ENCODE measurements at regions not wholly inside any gene's neighbourhood (a gene's known extent, or its start where the extent isn't known, plus 50 kb on each side); places are given as distances from the start of the nearest gene placed in this dataset.
A peak's percentile ranks its signal among the peaks of the same experiment; 100 is the strongest.

GRCh38 chr7:68417659-68418058, 1180.6 kb upstream of the AUTS2 start:
- peak; percentile 37 for DNase-seq

- DNase-seq, result no peak
Measured at GRCh38 chr7:68420342-68421192, 1177.7 kb upstream of the AUTS2 start.

- no peak for DNase-seq
Measured at GRCh38 chr7:68421712-68422111, 1176.6 kb upstream of the AUTS2 start.

DNA sequence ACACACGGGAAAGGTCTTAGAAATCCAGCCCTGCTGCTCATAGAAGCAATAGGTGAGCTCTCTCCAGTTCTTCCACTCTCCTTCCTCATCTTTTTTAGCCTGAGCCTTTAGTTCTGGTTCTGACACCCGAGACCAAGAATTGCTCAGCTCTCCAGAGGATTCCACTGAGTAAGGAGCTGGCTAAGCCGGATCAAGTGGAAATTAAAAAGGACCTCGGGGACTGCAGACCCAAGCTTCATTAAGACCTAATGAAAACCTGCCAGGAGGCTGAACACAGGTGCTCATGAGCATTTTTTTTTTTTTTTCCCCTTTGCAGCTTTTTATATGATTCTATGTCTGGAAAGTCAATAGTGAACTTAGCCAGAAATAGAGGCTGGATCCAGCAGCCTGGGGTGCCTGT, 1176.0 kb upstream of the AUTS2 start:
- DNase-seq, result no peak

DNA sequence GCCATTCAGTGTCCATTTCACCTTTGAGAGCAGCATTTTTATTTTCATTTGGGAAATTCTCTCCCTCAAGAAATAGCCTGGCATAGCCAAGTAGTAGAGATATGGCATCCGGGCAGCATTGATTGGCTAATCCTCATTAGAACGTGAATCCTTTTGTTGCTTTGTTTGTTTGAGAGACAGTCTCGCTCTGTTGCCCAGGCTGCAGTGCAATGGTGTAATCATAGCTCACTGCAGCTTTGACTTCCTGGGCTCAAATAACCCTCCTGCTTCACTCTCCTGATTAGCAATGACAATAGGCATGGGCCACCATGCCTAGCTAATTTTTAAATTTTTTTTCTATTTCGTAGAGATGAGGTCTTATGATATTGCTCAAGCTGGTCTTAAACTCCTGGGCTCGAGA, 1174.9 kb upstream of the AUTS2 start:
- no peak for DNase-seq

DNA sequence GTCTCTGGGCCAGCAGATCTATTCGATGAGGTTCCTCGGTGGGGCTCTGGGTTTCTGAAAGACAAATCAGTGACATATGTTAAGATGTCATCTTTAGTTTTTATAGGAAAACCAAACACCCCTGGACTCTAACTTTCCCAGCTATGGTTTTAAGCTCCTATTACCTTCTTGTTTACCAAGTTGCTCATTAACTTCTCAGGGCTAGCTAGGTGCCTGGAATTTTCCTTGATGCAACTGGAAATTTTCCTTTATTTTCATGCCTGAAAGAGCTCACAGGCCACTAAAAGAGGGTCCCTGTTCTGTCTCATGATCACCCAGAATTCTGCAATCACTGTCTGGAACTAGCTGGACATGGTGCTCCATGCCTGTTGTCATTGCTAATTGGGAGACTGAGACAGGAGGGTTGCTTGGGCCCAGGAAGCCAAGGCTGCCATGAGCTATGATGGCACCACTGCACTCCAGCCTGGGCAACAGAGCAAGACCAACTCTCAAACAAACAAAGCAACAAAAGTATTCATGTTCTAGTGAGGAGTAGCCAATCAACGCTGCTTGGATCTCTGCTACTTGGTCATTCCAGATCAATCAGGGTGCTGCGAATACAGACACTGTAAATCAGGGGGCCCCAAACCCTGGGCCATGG, 1173.5 kb upstream of the AUTS2 start:
- DNase-seq, result no peak

- no peak for DNase-seq
Measured at GRCh38 chr7:68425377-68425776, 1172.9 kb upstream of the AUTS2 start.

GRCh38 chr7:68429411-68430117, 1168.7 kb upstream of the AUTS2 start:
- DNase-seq, result no peak

DNA sequence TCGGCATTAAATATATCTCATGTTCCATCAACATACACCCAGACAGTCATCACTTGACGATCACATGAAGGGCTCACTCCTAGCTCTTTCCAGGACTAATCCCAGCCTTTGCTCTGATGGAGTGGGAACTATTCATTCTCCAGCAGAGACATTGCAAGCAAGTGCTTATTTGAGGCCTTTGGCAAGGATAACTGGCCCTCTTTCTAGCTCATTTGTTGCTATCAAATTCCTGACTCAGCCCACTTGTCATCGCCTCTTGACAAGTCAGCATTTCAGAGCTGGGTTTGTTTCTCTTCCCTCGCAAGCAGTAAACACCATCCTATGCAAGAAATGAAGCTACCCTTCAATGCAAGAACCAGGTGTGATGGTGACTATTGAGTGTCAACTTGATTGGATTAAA, 1165.7 kb upstream of the AUTS2 start:
- DNase-seq, result no peak

DNA sequence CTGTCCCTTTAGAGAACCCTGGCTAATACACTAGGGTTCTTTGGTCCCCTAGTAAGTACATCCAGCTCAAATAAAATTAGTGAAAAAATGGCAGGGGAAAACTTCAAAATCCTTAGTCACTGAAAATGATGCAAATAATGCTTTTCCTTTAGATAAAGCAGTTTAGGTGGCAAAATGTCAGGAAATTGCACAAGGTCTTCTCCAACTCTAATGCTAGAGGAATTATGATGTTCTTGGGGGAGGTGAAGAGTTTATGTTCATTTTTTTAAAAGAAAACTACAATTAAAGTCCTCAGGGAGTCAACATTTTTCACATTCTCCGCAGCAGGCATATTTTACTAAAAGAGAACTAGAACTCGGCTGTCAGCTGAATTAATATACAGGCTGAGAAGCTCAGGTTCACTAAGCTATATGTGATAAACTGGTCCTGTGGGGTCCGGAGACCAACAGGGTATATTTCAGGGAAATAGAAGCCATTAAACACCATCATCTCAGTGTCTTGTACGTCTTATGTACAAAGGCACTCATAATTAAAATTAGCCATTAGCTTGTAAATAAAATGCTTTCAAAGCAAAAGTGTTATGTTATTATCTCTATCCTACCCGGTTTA, 1164.7 kb upstream of the AUTS2 start:
- DNase-seq, result no peak

DNA sequence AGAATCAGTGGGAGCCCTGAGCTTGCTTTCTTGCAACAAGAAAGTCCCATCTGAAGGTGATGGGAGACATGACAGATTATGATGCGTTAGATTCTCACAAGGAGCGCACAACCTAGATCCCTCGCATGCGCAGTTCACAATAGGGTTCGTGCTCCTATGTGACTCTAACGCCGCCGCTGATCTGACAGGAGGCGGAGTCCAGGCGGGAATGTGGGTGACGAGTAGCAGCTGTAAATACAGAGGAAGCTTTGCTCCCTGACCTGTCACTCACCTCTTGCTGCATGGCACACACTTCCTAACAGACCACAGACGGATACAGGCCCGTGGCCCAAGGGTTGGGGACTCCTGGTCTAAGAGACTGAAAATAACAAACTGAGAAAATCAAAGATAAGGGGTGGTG, 1163.4 kb upstream of the AUTS2 start:
- no peak for DNase-seq

- no peak for DNase-seq
Measured at GRCh38 chr7:68438016-68438415, 1160.3 kb upstream of the AUTS2 start.

- no peak for DNase-seq
Measured at GRCh38 chr7:68438811-68439210, 1159.5 kb upstream of the AUTS2 start.

GRCh38 chr7:68439897-68440296, 1158.4 kb upstream of the AUTS2 start:
- DNase-seq, result no peak

DNA sequence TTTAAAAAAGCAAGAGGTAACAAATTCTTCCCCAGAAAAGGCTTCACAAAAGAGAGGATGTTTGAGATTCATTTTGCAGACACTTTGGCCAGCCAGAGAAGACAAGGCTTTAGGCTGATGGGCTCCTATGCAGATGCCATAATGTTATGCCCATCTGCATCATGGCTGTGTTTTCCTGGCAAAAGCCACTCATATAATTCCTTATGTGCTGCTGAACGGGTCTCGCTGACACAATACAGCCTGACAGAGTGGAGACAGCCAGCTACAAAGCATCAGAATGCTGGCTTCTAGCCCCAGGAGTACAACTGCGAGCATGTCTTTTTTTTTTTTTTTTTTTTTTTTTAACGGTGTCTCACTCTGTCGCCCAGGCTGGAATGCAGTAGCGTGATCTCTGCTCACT, 1157.4 kb upstream of the AUTS2 start:
- DNase-seq, result peak; percentile 14

GRCh38 chr7:68441645-68442044, 1156.6 kb upstream of the AUTS2 start:
- no peak for DNase-seq

DNA sequence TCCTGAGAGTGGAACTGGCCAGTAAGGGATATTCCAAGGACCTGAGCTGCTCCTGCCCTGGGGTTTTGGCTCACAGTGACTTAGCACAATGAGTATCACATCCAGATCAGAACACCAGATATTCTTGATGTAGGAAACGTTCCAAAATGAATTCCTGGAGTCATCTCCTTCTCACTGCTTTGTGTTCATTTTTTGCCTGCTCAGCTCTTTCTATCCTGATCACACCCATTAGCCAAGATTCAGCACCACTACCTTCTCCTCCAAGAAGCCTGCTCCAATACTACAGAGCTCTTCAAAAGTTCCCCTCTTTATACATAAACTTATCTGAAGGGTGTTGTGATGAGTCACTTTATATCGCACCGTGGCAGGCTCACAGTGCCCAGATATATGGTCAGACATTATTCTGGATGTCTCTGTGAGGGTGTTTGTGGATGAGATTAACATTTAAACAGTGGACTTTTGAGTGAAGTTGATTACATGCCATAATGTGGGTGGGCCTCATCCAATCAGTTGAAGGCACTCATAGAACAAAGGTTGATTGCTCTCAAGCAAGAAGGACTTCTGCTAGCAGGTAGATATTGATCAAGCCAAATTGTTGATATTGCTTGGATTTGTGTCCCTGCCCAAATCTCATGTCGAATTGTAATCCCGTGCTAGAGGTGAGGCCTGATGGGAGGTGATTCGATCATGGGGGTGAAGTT, 1155.2 kb upstream of the AUTS2 start:
- no peak for DNase-seq

DNA sequence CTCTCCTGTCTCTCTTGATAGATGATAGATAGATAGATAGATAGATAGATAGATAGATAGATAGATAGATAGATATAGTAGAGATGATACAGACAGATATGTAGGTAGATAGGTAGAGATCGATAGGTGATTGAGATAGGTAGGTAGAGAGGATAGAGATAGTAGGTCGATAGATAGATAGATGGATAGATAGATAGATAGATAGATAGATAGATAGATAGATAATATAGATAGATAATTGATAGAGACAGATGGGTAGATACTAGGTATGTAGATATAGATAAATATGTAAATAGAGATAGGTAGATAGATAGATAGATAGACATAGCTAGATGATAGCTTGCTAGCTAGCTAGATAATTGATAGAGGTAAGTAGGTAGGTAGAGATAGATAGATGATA, 1154.2 kb upstream of the AUTS2 start:
- DNase-seq, result no peak

GRCh38 chr7:68444956-68445355, 1153.3 kb upstream of the AUTS2 start:
- DNase-seq, result no peak

DNA sequence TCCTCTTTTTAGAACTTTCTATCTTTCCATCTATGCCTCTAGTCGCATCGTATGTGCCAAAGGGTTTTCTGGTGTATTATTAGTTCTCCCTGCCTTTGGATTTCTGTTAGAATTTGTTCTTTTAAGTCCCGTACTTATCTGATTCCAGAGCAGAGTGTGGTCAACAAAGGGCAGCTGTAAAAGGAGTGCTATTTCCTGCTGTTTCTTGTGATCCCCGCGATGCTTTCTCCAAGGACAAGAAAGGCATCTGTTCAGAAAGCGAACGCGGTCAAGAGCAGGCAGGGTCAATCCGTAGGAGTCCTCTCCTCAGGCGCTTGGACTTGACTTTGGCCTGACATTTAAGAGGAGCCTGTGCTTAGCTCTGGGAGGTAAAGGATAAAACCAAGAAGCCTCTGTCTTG, 1152.1 kb upstream of the AUTS2 start:
- no peak for DNase-seq

DNA sequence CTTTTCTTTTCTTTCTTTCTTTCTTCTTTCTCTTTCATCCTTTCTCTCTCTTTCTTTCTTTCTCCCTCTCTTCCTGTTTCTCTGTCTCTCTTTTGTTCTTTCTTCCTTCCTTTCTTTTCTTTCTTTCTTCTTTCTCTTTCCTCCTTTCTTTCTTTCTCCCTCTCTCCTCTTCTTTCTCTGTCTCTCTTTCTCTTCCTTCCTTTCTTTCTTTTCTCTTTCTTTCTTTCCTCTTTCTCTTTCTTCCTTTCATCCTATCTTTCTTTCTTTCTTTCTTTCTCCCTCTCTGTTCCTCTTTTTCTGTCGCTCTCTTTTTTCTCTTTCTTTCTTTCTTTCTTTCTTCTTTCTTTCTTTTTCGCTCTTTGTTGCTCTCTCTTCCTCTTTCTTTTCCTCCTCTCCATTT, 1149.2 kb upstream of the AUTS2 start:
- DNase-seq, result no peak

- no peak for DNase-seq
Measured at GRCh38 chr7:68449816-68450215, 1148.5 kb upstream of the AUTS2 start.

- no peak for DNase-seq
Measured at GRCh38 chr7:68454931-68455330, 1143.3 kb upstream of the AUTS2 start.
